Spleen (tissue), 7 donors: ENCODE measurements at regions not wholly inside any gene's neighbourhood (a gene's known extent, or its start where the extent isn't known, plus 50 kb on each side); places are given as distances from the start of the nearest gene placed in this dataset.

Experiments
- CTCF ChIP-seq, 11 experiments: fragments of 200-600 bp in 7 of 11; fragments of 450-650 bp in 4 of 11; sonication (generic) in 4 of 11; IDR thresholded peaks in 8 of 11; conservative IDR thresholded peaks in 3 of 11; 1 replicate in 7 of 11; 2 replicates in 4 of 11; pipeline versions ENCODE4 v1.4.0 to v1.8.0; 2016 to 2021; ENCODE audit warnings: antibody characterized with exemption in 11 of 11, inconsistent platforms in 4 of 11, mild to moderate bottlenecking in 1 of 11
- POLR2A ChIP-seq, 3 donors: fragments of 450-650 bp; IDR thresholded peaks; one replicate each; pipeline ENCODE4 v1.5.1; 2017; ENCODE audit warnings: antibody characterized with exemption in 3 of 3, mild to moderate bottlenecking in 1 of 3
- POLR2AphosphoS5 ChIP-seq, 3 donors: sonication (generic); formaldehyde crosslinking; IDR thresholded peaks; one replicate each; pipeline ENCODE4 v1.5.1; 2017; ENCODE audit warnings: antibody characterized with exemption in 3 of 3
- donor health status: DM: no; HTN: no; CAD: no; lungs with moderate emphysema.
- donor health status: DM: no; HTN: no; CAD: no.
- donor health status: DM: no; HTN: no; CAD: no.

- TF ChIP-seq POLR2A (IDR thresholded peaks at IDR 0.05) (no peak), CTCF (IDR thresholded peaks at IDR 0.05 in 8 of 11, conservative IDR thresholded peaks at IDR 0.05 in 3 of 11) (no peak), POLR2AphosphoS5 (IDR thresholded peaks at IDR 0.05) (no peak)
Observed at GRCh38 chr2:38495880-38496279, 106.8 kb downstream of the HNRNPLL start.
